Neural progenitor cell (in vitro differentiated cells): ENCODE measurements at regions not wholly inside any gene's neighbourhood (a gene's known extent, or its start where the extent isn't known, plus 50 kb on each side); places are given as distances from the start of the nearest gene placed in this dataset.

Experiments
- DNase-seq: peaks from one replicate; pipeline ENCODE4 v3.0.0-alpha.2; 2016; ENCODE audit warnings: low spot score
- H2AFZ ChIP-seq: fragments of 200-600 bp; sonication (generic); replicated peaks from 2 replicates; pipeline ENCODE4 v1.6.1; 2016; ENCODE audit warnings: antibody characterized with exemption
- H3F3A ChIP-seq: fragments of 200-600 bp; sonication (generic); 2 replicates; pipeline ENCODE4 v1.6.1; 2016; ENCODE audit warnings: antibody characterized with exemption, low read depth
- H3K27ac ChIP-seq: fragments of 200-600 bp; sonication (generic); 2 replicates; pipeline ENCODE4 v1.5.1; 2016; ENCODE audit warnings: mild to moderate bottlenecking
- H3K27me3 ChIP-seq: fragments of 200-600 bp; sonication (generic); 2 replicates; pipeline ENCODE4 v1.6.1; 2016; ENCODE audit warnings: mild to moderate bottlenecking, moderate library complexity
- H3K36me3 ChIP-seq: fragments of 200-600 bp; sonication (generic); 2 replicates; pipeline ENCODE4 v1.5.1; 2016
- H3K4me1 ChIP-seq: fragments of 200-600 bp; sonication (generic); 2 replicates; pipeline ENCODE4 v1.6.1; 2016; ENCODE audit warnings: mixed run types
- H3K4me2 ChIP-seq: fragments of 200-600 bp; sonication (generic); 2 replicates; pipeline ENCODE4 v1.6.1; 2016
- H3K4me3 ChIP-seq: fragments of 200-600 bp; sonication (generic); 2 replicates; pipeline ENCODE4 v1.5.1; 2016
- H3K79me2 ChIP-seq: fragments of 200-600 bp; sonication (generic); 2 replicates; pipeline ENCODE4 v1.6.1; 2016; ENCODE audit warnings: low read depth
- H3K9ac ChIP-seq: fragments of 200-600 bp; sonication (generic); 2 replicates; pipeline ENCODE4 v1.6.1; 2016
- H3K9me3 ChIP-seq: fragments of 200-600 bp; sonication (generic); 2 replicates; pipeline ENCODE4 v1.5.1; 2016; ENCODE audit warnings: low read depth
- H4K20me1 ChIP-seq: fragments of 200-600 bp; sonication (generic); 2 replicates; pipeline ENCODE4 v1.6.1; 2016; ENCODE audit warnings: low read depth
- H3K27ac Mint-ChIP-seq: 3 replicates; pipeline ENCODE4 v1.8.0; 2021; ENCODE audit warnings: mixed read lengths
- H3K27me3 Mint-ChIP-seq: 2 replicates; pipeline ENCODE4 v1.8.0; 2022; ENCODE audit warnings: low read depth, mild to moderate bottlenecking, inconsistent platforms, moderate library complexity, mixed read lengths; ENCODE audit not compliant: insufficient read depth
- H3K36me3 Mint-ChIP-seq: 3 replicates; pipeline ENCODE4 v1.8.0; 2021; ENCODE audit warnings: mixed read lengths
- H3K4me1 Mint-ChIP-seq: 3 replicates; pipeline ENCODE4 v1.8.0; 2021; ENCODE audit warnings: mixed read lengths
- H3K4me3 Mint-ChIP-seq: 3 replicates; pipeline ENCODE4 v1.8.0; 2021; ENCODE audit warnings: mild to moderate bottlenecking, moderate library complexity, mixed read lengths
- H3K9me3 Mint-ChIP-seq: 3 replicates; pipeline ENCODE4 v1.8.0; 2020; ENCODE audit warnings: mixed read lengths
- CTCF ChIP-seq: fragments of 200-600 bp; sonication (generic); IDR thresholded peaks from 2 replicates; pipeline ENCODE4 v1.5.1; 2017; ENCODE audit warnings: antibody characterized with exemption, mild to moderate bottlenecking
- EZH2 ChIP-seq: fragments of 200-600 bp; sonication (generic); IDR thresholded peaks from 2 replicates; pipeline ENCODE4 v1.6.1; 2017; ENCODE audit warnings: antibody characterized with exemption, mild to moderate bottlenecking, moderate library complexity
- EZH2phosphoT487 ChIP-seq: fragments of 200-600 bp; sonication (generic); IDR thresholded peaks from 2 replicates; pipeline ENCODE4 v1.6.1; 2017; ENCODE audit warnings: antibody characterized with exemption

GRCh38 chr9:87087197-87087596 is 139.9 kb upstream of the GAS1 start:
- Histone ChIP-seq H3K27me3 (no peaks in the 10 kb centered on the region), H3K9me3 (no peaks in the 10 kb centered on the region), H3K4me3 (no peak overlapping the region), H3K36me3 (no peaks in the 10 kb centered on the region), H3F3A (no peaks in the 10 kb centered on the region), H3K4me2 (no peak overlapping the region), H3K79me2 (no peaks in the 10 kb centered on the region), H3K9ac (no peak overlapping the region), H4K20me1 (no peaks in the 10 kb centered on the region), H2AFZ (no peak overlapping the region), H3K4me1 (no peaks in the 10 kb centered on the region), H3K27ac (no peak overlapping the region)
- peaks cover 10% of the 10 kb centered on the region for H3K4me1 Mint-ChIP-seq
- no peak overlapping the region for H3K4me3 Mint-ChIP-seq
- H3K9me3 Mint-ChIP-seq: peaks cover 3% of the 10 kb centered on the region
- DNase-seq: no peak
- no peak overlapping the region for H3K27ac Mint-ChIP-seq
- H3K36me3 Mint-ChIP-seq: no peaks in the 10 kb centered on the region
- TF ChIP-seq CTCF: no peak
- no peak for TF ChIP-seq EZH2phosphoT487
- TF ChIP-seq EZH2: no peak
- no peaks in the 10 kb centered on the region for H3K27me3 Mint-ChIP-seq

GRCh38 chr9:87088192-87088591 is 140.9 kb upstream of the GAS1 start:
- no peak overlapping the region for H2AFZ ChIP-seq
- no peaks in the 10 kb centered on the region for H3K9me3 ChIP-seq
- no peaks in the 10 kb centered on the region for H3F3A ChIP-seq
- no peaks in the 10 kb centered on the region for H3K4me1 ChIP-seq
- TF ChIP-seq CTCF: no peak
- TF ChIP-seq EZH2phosphoT487: no peak
- TF ChIP-seq EZH2: no peak
- H3K27ac Mint-ChIP-seq: no peak overlapping the region
- peaks cover 10% of the 10 kb centered on the region for H3K4me1 Mint-ChIP-seq
- no peak for DNase-seq
- no peak overlapping the region for H3K4me3 Mint-ChIP-seq
- no peaks in the 10 kb centered on the region for H3K27me3 ChIP-seq
- no peaks in the 10 kb centered on the region for H4K20me1 ChIP-seq
- no peak overlapping the region for H3K4me3 ChIP-seq
- no peak overlapping the region for H3K27ac ChIP-seq
- peaks cover 2% of the 10 kb centered on the region for H3K27me3 Mint-ChIP-seq
- no peak overlapping the region for H3K4me2 ChIP-seq
- H3K36me3 ChIP-seq: no peaks in the 10 kb centered on the region
- H3K36me3 Mint-ChIP-seq: no peaks in the 10 kb centered on the region
- no peaks in the 10 kb centered on the region for H3K79me2 ChIP-seq
- H3K9me3 Mint-ChIP-seq: peaks cover 3% of the 10 kb centered on the region
- H3K9ac ChIP-seq: no peak overlapping the region

GRCh38 chr9:87088621-87089365 is 141.5 kb upstream of the GAS1 start:
- H4K20me1 ChIP-seq: no peaks in the 10 kb centered on the region
- H3K27ac Mint-ChIP-seq: no peak overlapping the region
- H3K9ac ChIP-seq: no peak overlapping the region
- H3K4me1 Mint-ChIP-seq: peaks cover 8% of the 10 kb centered on the region
- H2AFZ ChIP-seq: no peak overlapping the region
- H3K79me2 ChIP-seq: no peaks in the 10 kb centered on the region
- no peaks in the 10 kb centered on the region for H3K36me3 ChIP-seq
- no peaks in the 10 kb centered on the region for H3K36me3 Mint-ChIP-seq
- H3K4me1 ChIP-seq: no peaks in the 10 kb centered on the region
- no peak overlapping the region for H3K4me3 ChIP-seq
- H3K9me3 ChIP-seq: no peaks in the 10 kb centered on the region
- H3K4me2 ChIP-seq: no peak overlapping the region
- no peak overlapping the region for H3K4me3 Mint-ChIP-seq
- H3F3A ChIP-seq: no peaks in the 10 kb centered on the region
- H3K9me3 Mint-ChIP-seq: no peaks in the 10 kb centered on the region
- no peak overlapping the region for H3K27ac ChIP-seq
- peaks cover 3% of the 10 kb centered on the region for H3K27me3 Mint-ChIP-seq
- TF ChIP-seq EZH2phosphoT487: no peak
- TF ChIP-seq CTCF: no peak
- TF ChIP-seq EZH2: no peak
- no peaks in the 10 kb centered on the region for H3K27me3 ChIP-seq
- no peak for DNase-seq
